Mucosa of descending colon (tissue), 3 donors: ENCODE measurements at regions not wholly inside any gene's neighbourhood (a gene's known extent, or its start where the extent isn't known, plus 50 kb on each side); places are given as distances from the start of the nearest gene placed in this dataset.

ENCODE experiments used
- ATAC-seq: fragments of 200-7000 bp; cut with Tn5 transposase; one replicate; pipeline ENCODE4 v1.9.1; 2020; ENCODE audit warnings: mild to moderate bottlenecking, moderate library complexity
- DNase-seq, 3 donors: peaks; one replicate each; pipeline ENCODE4 v3.0.0-alpha.2; 2020
- H3K36me3 ChIP-seq: fragments of 200-600 bp; one replicate; pipeline ENCODE4 v1.8.0; 2021; ENCODE audit warnings: low read depth, mild to moderate bottlenecking
- H3K4me1 ChIP-seq: fragments of 200-600 bp; one replicate; pipeline ENCODE4 v1.8.0; 2021; ENCODE audit warnings: low read depth, mild to moderate bottlenecking
- H3K4me3 ChIP-seq: fragments of 200-600 bp; one replicate; pipeline ENCODE4 v1.8.0; 2021; ENCODE audit warnings: mild to moderate bottlenecking
- H3K9me3 ChIP-seq: fragments of 200-600 bp; one replicate; pipeline ENCODE4 v1.8.0; 2021; ENCODE audit warnings: mild to moderate bottlenecking
- intact Hi-C, 2 donors: fragments of 100-400 bp; cut with DNase I in 1 of 2; cut with micrococcal nuclease in 1 of 2; formaldehyde crosslinking; loops; one replicate each; pipeline versions ENCODE4 v1.11.0 to v1.11.1; 2022; cut with DNase I, micrococcal nuclease
- TF ChIP-seq, protein P1 (sequence below): fragments of 200-600 bp; IDR thresholded peaks from one replicate; pipeline ENCODE4 v1.8.0; 2022; ENCODE audit warnings: antibody characterized with exemption, mild to moderate bottlenecking
- donor health status: DM: no; HTN: no; CAD: no; lungs with moderate emphysema.
- donor health status: DM: no; HTN: no; CAD: no.
- donor health status: DM: no; HTN: yes; CAD: no.

DNA sequence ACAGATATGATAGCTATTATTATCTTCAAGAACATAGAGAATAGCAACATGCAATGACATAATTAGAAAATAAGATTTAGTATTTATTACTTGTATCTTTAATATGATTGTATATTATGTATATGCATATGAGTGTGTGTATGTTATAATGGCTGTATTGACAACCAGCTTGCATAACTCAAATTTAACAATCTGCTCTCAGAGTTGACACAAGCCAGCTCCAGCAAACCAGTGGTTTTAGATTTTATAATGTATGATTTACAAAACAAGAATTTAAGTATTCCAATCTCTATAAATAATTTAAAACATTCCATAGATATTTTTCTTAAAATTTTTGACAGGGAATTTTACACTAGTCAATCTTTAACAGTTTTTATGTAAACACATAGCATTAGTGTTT, 935.9 kb upstream of the EPHA5 start:
- no peaks in the 10 kb centered on the region for H3K4me1 ChIP-seq
- H3K4me3 ChIP-seq, result no peak overlapping the region
- DNase-seq (no peak), ATAC-seq (no peak)
- intact Hi-C loops, result no loop called here
- H3K36me3 ChIP-seq, result no peaks in the 10 kb centered on the region
- peaks cover 2% of the 10 kb centered on the region for H3K9me3 ChIP-seq
- TF ChIP-seq, protein P1, sequence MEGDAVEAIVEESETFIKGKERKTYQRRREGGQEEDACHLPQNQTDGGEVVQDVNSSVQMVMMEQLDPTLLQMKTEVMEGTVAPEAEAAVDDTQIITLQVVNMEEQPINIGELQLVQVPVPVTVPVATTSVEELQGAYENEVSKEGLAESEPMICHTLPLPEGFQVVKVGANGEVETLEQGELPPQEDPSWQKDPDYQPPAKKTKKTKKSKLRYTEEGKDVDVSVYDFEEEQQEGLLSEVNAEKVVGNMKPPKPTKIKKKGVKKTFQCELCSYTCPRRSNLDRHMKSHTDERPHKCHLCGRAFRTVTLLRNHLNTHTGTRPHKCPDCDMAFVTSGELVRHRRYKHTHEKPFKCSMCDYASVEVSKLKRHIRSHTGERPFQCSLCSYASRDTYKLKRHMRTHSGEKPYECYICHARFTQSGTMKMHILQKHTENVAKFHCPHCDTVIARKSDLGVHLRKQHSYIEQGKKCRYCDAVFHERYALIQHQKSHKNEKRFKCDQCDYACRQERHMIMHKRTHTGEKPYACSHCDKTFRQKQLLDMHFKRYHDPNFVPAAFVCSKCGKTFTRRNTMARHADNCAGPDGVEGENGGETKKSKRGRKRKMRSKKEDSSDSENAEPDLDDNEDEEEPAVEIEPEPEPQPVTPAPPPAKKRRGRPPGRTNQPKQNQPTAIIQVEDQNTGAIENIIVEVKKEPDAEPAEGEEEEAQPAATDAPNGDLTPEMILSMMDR, result no peak

DNA sequence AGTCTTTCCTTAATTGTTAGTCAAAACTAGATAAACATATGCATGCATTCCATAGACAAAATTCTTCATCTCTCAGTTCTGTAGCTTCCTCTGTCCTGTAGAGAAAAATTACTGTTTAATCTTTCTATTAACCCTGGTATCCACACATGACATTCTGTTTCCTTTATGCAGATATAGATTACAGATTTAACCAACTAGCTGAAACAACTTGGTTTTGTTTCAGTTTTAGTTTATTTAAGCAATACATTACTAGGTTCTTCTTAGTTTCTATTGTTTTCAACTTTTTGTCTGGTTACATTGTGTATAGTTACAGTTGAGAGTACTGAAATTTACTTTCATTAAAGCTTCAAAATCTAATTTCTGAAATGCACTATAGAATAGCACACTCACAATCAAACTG, 933.9 kb upstream of the EPHA5 start:
- DNase-seq, result no peak
- Histone ChIP-seq H3K4me3 (no peak overlapping the region), H3K36me3 (no peaks in the 10 kb centered on the region), H3K9me3 (no peaks in the 10 kb centered on the region), H3K4me1 (no peaks in the 10 kb centered on the region)
- ATAC-seq, result no peak
- intact Hi-C loops, result no loop called here
- TF ChIP-seq, protein P1, result no peak

DNA sequence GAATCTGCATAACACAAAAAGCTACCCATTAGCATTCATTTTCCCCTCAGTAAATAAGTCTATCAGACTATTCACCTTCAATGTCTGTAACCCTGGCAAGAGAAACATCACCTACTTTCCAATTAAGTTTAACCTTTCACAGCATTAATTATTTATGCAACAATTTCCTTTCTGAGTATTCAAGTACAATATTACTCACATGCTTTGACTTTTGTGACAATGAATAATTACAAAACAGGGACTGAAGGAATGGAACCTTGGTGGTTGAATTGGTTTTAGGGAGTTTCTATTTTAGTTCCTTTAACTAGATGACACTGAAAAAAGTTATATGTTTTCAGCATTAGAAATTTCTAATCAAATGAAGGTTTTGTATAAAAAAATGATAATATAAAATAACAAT, 932.3 kb upstream of the EPHA5 start:
- intact Hi-C loops, result no loop called here
- no peak for ATAC-seq
- Histone ChIP-seq H3K4me3 (no peak overlapping the region), H3K9me3 (no peaks in the 10 kb centered on the region), H3K36me3 (no peaks in the 10 kb centered on the region), H3K4me1 (no peaks in the 10 kb centered on the region)
- DNase-seq, result no peak
- TF ChIP-seq, protein P1, result no peak

DNA sequence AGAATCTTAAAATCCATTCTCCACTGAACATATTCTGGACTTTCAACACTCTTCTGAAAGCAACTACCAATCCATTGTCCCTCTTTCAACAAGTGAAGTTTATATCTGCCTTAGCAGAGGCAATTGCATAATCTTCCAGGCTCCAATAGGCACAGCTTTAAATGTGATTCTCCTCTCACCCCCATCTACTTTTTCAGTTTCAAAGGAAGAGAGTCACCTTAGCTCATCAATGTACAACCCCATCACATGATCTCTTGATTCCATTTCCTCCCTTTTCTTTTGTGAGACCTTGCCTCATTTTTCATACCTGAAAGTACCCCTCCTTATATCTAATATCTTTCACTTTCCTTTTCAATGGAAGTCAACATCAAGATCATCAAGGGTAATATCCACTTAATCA, 921.7 kb upstream of the EPHA5 start:
- TF ChIP-seq, protein P1, result no peak
- H3K36me3 ChIP-seq, result no peaks in the 10 kb centered on the region
- intact Hi-C loops, result no loop called here
- no peaks in the 10 kb centered on the region for H3K9me3 ChIP-seq
- H3K4me1 ChIP-seq, result no peaks in the 10 kb centered on the region
- ATAC-seq, result no peak
- DNase-seq, result no peak
- H3K4me3 ChIP-seq, result no peak overlapping the region

DNA sequence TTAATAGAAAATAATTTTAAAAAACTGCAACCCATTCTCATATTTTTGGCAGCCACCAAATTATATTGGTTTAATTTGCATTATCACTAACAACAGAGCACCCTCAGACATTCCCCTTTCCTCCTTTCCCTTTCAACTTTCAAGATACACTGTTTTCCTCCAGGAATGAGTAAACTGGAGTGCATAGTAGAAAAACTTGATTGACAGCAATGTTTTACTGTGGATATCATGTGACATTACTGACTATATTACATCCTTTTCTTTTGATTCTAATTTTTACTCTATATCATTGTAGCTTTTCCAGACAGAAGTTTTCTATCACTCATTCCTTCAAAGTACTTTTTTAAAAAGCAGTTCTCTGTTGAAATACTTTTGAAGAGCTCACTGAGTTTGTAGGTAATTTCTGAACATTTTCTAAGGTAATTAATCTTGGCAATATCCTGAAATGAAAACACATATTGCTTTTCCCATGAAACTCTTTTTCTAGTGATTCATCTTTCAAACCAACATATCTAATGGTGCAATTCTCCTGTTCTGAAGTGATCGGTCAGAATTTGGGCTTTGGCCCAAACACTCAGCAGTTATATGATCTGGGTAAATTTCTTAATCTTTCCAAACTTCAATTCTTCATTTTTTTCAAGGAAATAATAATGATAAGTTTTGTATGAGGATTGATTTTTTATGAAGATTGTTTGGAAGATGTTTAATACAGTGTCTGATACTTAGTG, 920.4 kb upstream of the EPHA5 start:
- intact Hi-C loops, result no loop called here
- no peak for ATAC-seq
- H3K9me3 ChIP-seq, result no peaks in the 10 kb centered on the region
- no peak for DNase-seq
- H3K36me3 ChIP-seq, result no peaks in the 10 kb centered on the region
- TF ChIP-seq, protein P1, result no peak
- H3K4me1 ChIP-seq, result no peaks in the 10 kb centered on the region
- H3K4me3 ChIP-seq, result no peak overlapping the region

DNA sequence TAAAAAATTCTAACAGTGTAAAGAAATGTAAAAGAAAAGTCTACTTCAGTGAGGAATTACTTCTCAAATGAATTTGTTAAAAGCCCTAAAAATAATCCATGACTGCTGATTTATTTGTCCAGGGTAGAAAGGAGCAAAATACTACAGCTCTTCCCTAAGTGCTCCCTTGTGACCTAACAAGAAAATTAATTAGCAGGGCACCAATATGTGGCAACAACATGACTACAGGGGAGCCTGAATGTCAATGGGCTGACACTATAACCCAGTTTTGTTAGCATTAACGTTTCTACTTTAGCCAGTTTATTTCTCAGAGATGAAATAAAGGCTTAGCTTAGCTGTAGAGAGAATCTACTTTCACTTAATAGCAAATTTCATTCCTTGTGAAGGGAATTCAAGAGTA, 918.9 kb upstream of the EPHA5 start:
- H3K4me1 ChIP-seq, result no peaks in the 10 kb centered on the region
- TF ChIP-seq, protein P1, result no peak
- no peak for DNase-seq
- no peak overlapping the region for H3K4me3 ChIP-seq
- intact Hi-C loops, result no loop called here
- H3K9me3 ChIP-seq, result no peaks in the 10 kb centered on the region
- H3K36me3 ChIP-seq, result no peaks in the 10 kb centered on the region
- no peak for ATAC-seq
